ENCODE measurements at regions not wholly inside any gene's neighbourhood (a gene's known extent, or its start where the extent isn't known, plus 50 kb on each side); places are given as distances from the start of the nearest gene placed in this dataset.

DNA sequence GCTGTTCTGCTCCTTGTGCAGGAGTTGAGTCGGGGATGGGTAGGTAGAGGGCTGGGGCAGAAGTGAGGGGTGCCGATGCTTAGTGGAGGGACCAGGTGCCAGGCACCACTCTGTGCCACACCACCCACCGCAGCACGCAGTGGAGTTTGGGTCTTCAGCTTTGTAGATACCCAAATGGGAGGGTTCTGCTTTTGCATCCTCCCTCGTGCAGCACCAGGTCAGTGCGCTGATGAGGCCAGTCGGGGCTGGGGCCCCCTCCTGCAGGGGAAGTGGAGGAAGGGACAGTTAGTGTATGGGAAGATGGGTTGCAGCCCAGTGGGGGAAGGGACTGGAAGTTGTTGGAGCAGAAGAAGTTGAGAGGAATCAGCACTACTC, 244.0 kb downstream of the RHOU start:
- no peak for ATAC-seq

- no peak for ATAC-seq
Measured at GRCh38 chr1:228979774-228980173, 244.5 kb downstream of the RHOU start.

DNA sequence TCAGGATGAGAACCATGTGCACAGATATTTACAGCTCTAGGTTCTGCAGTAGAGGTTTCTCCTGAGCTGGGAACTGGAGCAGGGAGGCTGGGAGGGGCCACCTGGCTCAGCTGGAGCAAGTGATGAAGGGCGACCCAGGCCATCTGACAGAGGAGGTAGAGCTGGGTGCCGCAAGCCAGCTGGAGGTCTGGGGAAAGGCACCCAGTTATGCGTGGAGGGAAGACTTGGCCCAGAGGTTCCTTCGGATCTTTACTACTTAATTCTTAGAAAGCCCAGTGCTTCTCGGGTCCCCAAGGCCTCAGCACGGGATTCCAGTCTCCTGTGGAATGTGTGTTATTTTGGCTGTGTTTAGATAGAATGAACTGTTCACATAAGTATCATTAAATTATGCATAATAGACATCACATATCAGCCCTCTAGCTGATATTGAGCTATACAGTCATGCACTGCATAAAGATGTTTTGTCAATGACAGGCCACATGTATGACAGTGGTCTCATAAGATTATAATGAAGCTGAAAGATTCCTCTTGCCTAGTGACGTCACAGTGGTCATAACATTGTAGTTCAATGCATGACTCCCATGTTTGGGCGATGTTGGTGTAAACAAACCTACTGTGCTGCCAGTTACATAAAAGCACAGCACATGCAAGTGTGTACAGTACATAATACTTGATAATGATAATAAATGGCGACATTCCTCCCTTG, 245.1 kb downstream of the RHOU start:
- no peak for ATAC-seq

- no peak for ATAC-seq
Measured at GRCh38 chr1:228982637-228983036, 247.4 kb downstream of the RHOU start.

- ATAC-seq, result no peak
Measured at GRCh38 chr1:228983231-228983660, 248.0 kb downstream of the RHOU start.

DNA sequence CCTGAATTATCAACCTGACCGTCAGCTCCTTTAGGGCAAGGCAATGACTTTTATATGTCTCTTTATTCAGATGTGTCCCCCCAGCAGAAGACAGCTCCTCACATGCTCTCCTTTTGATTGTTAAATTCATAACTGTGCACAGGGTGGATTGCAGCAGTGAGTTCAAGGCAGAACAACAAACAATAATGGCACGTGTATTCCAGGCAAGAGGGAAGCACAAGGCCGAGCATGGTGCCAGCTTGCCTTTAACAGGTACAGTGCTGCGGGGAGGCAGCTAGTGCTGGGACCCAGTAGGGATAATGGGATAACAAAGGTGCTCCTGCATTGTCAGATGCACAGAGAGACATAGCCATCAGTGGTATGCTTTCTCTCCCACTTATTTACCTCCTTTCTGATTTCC, 248.4 kb downstream of the RHOU start:
- ATAC-seq, result no peak

GRCh38 chr1:228984107-228984506, 248.8 kb downstream of the RHOU start:
- ATAC-seq, result no peak

GRCh38 chr1:228984646-228985631, 249.7 kb downstream of the RHOU start:
- ATAC-seq, result no peak

- ATAC-seq, result no peak
Measured at GRCh38 chr1:228985661-228986060, 250.4 kb downstream of the RHOU start.

- no peak for ATAC-seq
Measured at GRCh38 chr1:228986093-228986904, 251.0 kb downstream of the RHOU start.

GRCh38 chr1:228987286-228987685, 252.0 kb downstream of the RHOU start:
- no peak for ATAC-seq

DNA sequence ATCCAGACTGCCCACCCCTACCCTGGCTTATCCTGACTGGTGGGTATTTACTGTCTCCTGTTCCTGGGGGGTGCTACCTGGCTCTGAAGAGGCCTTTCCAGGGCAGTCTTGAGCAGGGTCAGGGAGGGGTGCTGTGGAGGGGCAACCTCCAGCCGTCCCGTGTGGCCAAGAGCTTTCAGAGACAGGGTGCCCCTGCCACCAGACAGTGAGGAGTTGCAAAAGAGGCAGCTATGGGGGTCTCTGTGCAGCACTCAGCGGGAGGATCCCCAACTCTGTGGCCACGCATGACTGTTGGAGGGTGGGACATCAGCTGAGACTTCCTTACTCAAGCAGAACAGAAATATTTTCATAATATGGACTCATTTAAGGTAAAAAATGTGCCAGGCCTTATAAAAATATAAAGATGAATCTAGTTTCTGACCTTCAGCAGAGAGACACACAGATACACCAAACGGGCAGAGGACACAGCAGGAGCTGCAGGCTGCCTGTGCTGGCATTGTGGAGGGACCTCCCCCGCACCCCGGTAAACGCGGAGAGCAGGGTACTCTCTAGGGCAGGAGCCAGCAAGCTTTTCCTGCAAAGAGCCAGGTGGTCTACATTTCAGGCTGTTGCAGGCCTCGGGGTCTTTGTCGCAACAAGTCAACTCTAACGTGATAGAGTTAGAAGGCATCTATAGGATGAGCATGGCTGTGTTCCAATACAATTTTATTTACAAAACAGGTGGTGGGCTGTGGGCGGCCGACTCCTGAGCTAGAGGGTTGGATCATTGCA, 252.6 kb downstream of the RHOU start:
- no peak for ATAC-seq

- ATAC-seq, result no peak
Measured at GRCh38 chr1:228988664-228989063, 253.4 kb downstream of the RHOU start.

- no peak for ATAC-seq
Measured at GRCh38 chr1:228989176-228989575, 253.9 kb downstream of the RHOU start.

GRCh38 chr1:228989676-228989991, 254.4 kb downstream of the RHOU start:
- ATAC-seq, result no peak

GRCh38 chr1:228989992-228990827, 254.9 kb downstream of the RHOU start:
- ATAC-seq, result no peak

DNA sequence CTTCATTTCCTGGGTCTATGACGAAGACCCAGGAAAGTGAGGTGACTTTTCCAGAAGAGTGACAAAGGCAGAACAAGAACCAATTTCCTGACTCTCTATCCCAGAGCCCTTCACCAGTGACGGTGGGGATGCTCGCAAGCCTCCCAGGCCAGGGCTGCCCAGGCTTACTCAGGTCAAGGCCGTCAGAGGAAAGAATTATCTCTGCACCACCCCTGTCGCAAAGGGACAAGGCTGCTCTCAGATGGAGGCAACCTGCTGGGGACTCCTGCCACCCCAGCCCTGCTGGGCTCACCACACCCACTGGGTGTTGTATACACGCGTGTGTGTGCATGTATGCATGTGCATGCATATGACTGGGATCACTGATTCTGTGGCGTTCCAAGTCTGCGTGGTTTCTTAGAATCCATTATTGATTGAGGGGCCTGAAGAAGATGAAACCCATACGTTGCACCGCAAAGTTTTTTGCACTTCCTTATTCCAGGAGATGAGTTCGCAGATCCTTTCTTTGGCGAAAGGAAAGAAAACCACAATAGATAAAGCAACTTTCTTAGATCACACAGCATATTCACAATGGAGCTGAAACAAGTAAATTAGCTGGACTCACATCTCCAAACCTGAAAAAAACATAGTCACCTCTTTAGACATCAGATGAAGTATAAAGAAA, 255.8 kb downstream of the RHOU start:
- ATAC-seq, result no peak

GRCh38 chr1:228992044-228992443, 256.8 kb downstream of the RHOU start:
- ATAC-seq, result no peak

DNA sequence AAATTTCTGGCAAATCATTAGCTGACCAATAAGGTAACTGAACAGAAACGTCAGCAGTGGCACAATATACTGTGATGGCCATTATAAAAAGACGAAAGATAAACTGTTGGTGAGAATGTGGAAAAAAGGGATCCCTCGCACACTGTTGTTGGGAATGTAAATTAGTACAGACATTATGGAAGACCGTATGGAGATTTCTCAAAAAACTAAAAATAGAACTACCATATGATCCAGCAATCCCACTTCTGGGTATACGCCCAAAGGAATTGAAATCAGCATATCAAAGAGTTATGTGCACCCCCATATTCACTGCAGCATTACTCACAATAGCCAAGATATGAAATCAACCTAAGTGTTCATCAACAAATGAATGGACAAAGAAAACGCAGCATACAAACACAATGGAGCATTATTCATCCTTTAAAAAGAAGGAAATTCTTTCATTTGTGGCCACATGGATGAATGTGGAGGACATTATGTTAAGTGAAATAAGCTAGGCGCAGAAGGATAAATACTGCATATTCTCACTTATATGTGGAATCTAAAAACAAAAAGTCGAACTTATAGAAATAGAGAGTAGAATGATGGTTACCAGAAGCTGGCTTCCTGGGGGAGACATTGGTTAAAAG, 257.7 kb downstream of the RHOU start:
- no peak for ATAC-seq

All from activated CD4-positive, CD25-positive, alpha-beta regulatory T cell treated with anti-CD3 and anti-CD28 coated beads, Interleukin-2, amount 50 U/mL, for 24 hours (primary cell).